HepG2 (cell line): ENCODE measurements at regions not wholly inside any gene's neighbourhood (a gene's known extent, or its start where the extent isn't known, plus 50 kb on each side); places are given as distances from the start of the nearest gene placed in this dataset.

Experiments used
- ATAC-seq: fragments of 200-7000 bp; cut with Tn5 transposase; 3 replicates; pipeline ENCODE4 v1.9.1; 2020; ENCODE audit warnings: mild to moderate bottlenecking, moderate library complexity
- BruUV-seq: library from RNA; stranded (reverse); fragments of 400-500 nt; replicated peaks from 2 replicates; lab custom pipeline; 2021; lab: Mats Ljungman, UMichigan
- CTCF ChIA-PET: fragments of 300-600 bp; formaldehyde crosslinking; extraction: SDS; loops from one replicate; lab custom pipeline; 2021; ENCODE audit warnings: low total read pairs, inconsistent platforms, low intra/inter-chr PET ratio; lab: Yijun Ruan, JAX
- POLR2A ChIA-PET: fragments of 350-600 bp; sonication (Branson Sonifier 250); formaldehyde crosslinking; loops from one replicate; lab custom pipeline; 2020; ENCODE audit warnings: antibody characterized with exemption, inconsistent platforms; lab: Yijun Ruan, JAX
- DNase-seq: peaks from one replicate; pipeline ENCODE4 v3.0.0-alpha.2; 2015; ENCODE audit warnings: low spot score
- FAIRE-seq: peaks from 3 replicates; lab custom pipeline; 2011; peaks lifted over from hg19 to GRCh38; lab: Jason Lieb, UNC
- H2AFZ ChIP-seq: one replicate; pipeline ENCODE4 v1.6.1; 2011; ENCODE audit warnings: low read length, inconsistent platforms
- H3K27ac ChIP-seq: fragments of 300-600 bp; 3 replicates; pipeline ENCODE4 v1.8.0; 2011; ENCODE audit warnings: mixed run types, mild to moderate bottlenecking, mixed read lengths, low read length, inconsistent platforms; ENCODE audit not compliant: insufficient read depth; ENCODE audit errors: extremely low read length
- H3K27me3 ChIP-seq, 2 experiments: fragments of 200-600 bp in 1 of 2; 2 replicates in 1 of 2; 3 replicates in 1 of 2; pipeline versions ENCODE4 v1.6.0 to v1.8.0; 2011; ENCODE audit warnings: low read length in 2 of 2, mild to moderate bottlenecking in 2 of 2, moderate library complexity in 2 of 2, inconsistent platforms in 1 of 2; ENCODE audit not compliant: insufficient read depth in 2 of 2, control insufficient read depth in 1 of 2
- H3K36me3 ChIP-seq, 2 experiments: fragments of 200-600 bp in 1 of 2; replicated peaks in 1 of 2; 2 replicates in 1 of 2; 3 replicates in 1 of 2; pipeline versions ENCODE4 v1.5.1 to v1.8.0; 2011; ENCODE audit warnings: low read length in 2 of 2, inconsistent platforms in 1 of 2; ENCODE audit not compliant: insufficient read depth in 2 of 2, control insufficient read depth in 1 of 2
- H3K4me1 ChIP-seq: 2 replicates; pipeline ENCODE4 v1.5.1; 2012; ENCODE audit warnings: low read length, inconsistent platforms; ENCODE audit not compliant: insufficient read depth
- H3K4me2 ChIP-seq: 2 replicates; pipeline ENCODE4 v1.6.0; 2011; ENCODE audit warnings: low read depth, low read length, inconsistent platforms
- H3K4me3 ChIP-seq, 3 experiments: fragments of 200-600 bp in 1 of 3; sonication (generic), shearing (Covaris generic) in 1 of 3; replicated peaks in 1 of 3; 2 replicates each; pipeline ENCODE4 v1.5.1; 2011 to 2016; ENCODE audit warnings: low read length in 3 of 3, inconsistent platforms in 2 of 3, low read depth in 2 of 3, mild to moderate bottlenecking in 2 of 3, control low read depth in 1 of 3, mixed read lengths in 1 of 3; ENCODE audit not compliant: insufficient read depth in 1 of 3
- H3K79me2 ChIP-seq: one replicate; pipeline ENCODE4 v1.6.1; 2011; ENCODE audit warnings: low read length, inconsistent platforms; ENCODE audit not compliant: insufficient read depth
- H3K9ac ChIP-seq: 2 replicates; pipeline ENCODE4 v1.6.0; 2011; ENCODE audit warnings: mild to moderate bottlenecking, low read depth, low read length, inconsistent platforms; ENCODE audit not compliant: insufficient read depth
- H3K9me3 ChIP-seq: 2 replicates; pipeline ENCODE4 v1.5.1; 2012; ENCODE audit warnings: mild to moderate bottlenecking, low read length
- H4K20me1 ChIP-seq: 2 replicates; pipeline ENCODE4 v1.6.0; 2011; ENCODE audit warnings: inconsistent platforms, mild to moderate bottlenecking, low read length, moderate library complexity; ENCODE audit not compliant: insufficient read depth
- DNMT3B ChIP-seq: conservative IDR thresholded peaks from 2 replicates; pipeline ENCODE4 v1.6.1; 2016; ENCODE audit warnings: missing biosample characterization, control low read depth
- EHMT2 ChIP-seq: fragments of 200-600 bp; sonication (generic); IDR thresholded peaks from 2 replicates; pipeline ENCODE4 v1.7.0; 2017; ENCODE audit warnings: antibody characterized with exemption, low read depth, low read length, borderline replicate concordance
- KLF16 ChIP-seq, 2 experiments: sonication (generic) in 1 of 2; formaldehyde crosslinking in 1 of 2; IDR thresholded peaks; 2 replicates each; pipeline versions ENCODE4 v1.6.1 to v1.8.0; 2016 to 2023; ENCODE audit warnings: missing genetic modification reagents in 2 of 2, missing compliant biosample characterization in 1 of 2
- MEIS2 ChIP-seq: sonication (generic); formaldehyde crosslinking; IDR thresholded peaks from 2 replicates; pipeline ENCODE4 v1.9.0; 2021; ENCODE audit warnings: mild to moderate bottlenecking, missing genetic modification reagents
- MXD4 ChIP-seq: IDR thresholded peaks from 2 replicates; pipeline ENCODE4 v1.6.1; 2016; ENCODE audit warnings: mild to moderate bottlenecking, missing biosample characterization, missing genetic modification reagents
- NFE2L2 ChIP-seq: fragments of 150-350 bp; IDR thresholded peaks from 2 replicates; pipeline ENCODE4 v1.6.1; 2014; ENCODE audit warnings: low read length
- ZBTB44 ChIP-seq: sonication (generic); formaldehyde crosslinking; IDR thresholded peaks from 2 replicates; pipeline ENCODE4 v1.4.0; 2020; ENCODE audit warnings: missing genetic modification reagents
- ZNF382 ChIP-seq: sonication (generic); formaldehyde crosslinking; IDR thresholded peaks from 2 replicates; pipeline ENCODE4 v1.5.0; 2020; ENCODE audit warnings: missing genetic modification reagents, mild to moderate bottlenecking, borderline replicate concordance
- ZNF468 ChIP-seq: sonication (generic); formaldehyde crosslinking; IDR thresholded peaks from 2 replicates; pipeline ENCODE4 v1.8.0; 2022; ENCODE audit warnings: mild to moderate bottlenecking, moderate library complexity, missing genetic modification reagents
- ZNF564 ChIP-seq: sonication (generic); formaldehyde crosslinking; IDR thresholded peaks from 2 replicates; pipeline ENCODE4 v1.8.1; 2023; ENCODE audit warnings: mild to moderate bottlenecking, missing genetic modification reagents
- ZNF598 ChIP-seq: sonication (generic); formaldehyde crosslinking; IDR thresholded peaks from 2 replicates; pipeline ENCODE4 v1.5.1; 2020; ENCODE audit warnings: mild to moderate bottlenecking, missing genetic modification reagents, borderline replicate concordance
- ZNF781 ChIP-seq: sonication (generic); formaldehyde crosslinking; IDR thresholded peaks from 2 replicates; pipeline ENCODE4 v1.5.1; 2020; ENCODE audit warnings: borderline replicate concordance, mild to moderate bottlenecking, missing genetic modification reagents; ENCODE audit errors: not compliant biosample characterization
- ZNF883 ChIP-seq: sonication (generic); formaldehyde crosslinking; IDR thresholded peaks from 2 replicates; pipeline ENCODE4 v1.5.1; 2020; ENCODE audit warnings: mild to moderate bottlenecking, missing genetic modification reagents; ENCODE audit errors: not compliant biosample characterization
- WGBS: methylation state at CpG from one replicate; pipeline ENCODE4 v1.1.6; 2017; ENCODE audit warnings: low lambda C conversion rate; 5-methylcytosine and 5-hydroxymethylcytosine counted together
- in situ Hi-C: cut with HindIII; loops from 2 replicates; pipeline ENCODE4 v1.10.0; 2017; ENCODE audit warnings: low pct_unique_long_range_greater_than_20kb; ENCODE audit not compliant: extremely low pct_ligation_motif_present
- intact Hi-C: fragments of 100-400 bp; cut with micrococcal nuclease; formaldehyde crosslinking; loops from one replicate; pipeline ENCODE4 v1.10.0; 2022; ENCODE audit not compliant: unreplicated experiment
- TF ChIP-seq, protein P1 (sequence below): IDR thresholded peaks from 2 replicates; pipeline ENCODE4 v1.6.1; 2016; ENCODE audit warnings: low read depth, borderline replicate concordance
- TF ChIP-seq, protein P2 (sequence below): sonication (generic); formaldehyde crosslinking; IDR thresholded peaks from 2 replicates; pipeline ENCODE4 v1.9.0; 2021; ENCODE audit warnings: missing genetic modification reagents, mild to moderate bottlenecking, borderline replicate concordance

DNA sequence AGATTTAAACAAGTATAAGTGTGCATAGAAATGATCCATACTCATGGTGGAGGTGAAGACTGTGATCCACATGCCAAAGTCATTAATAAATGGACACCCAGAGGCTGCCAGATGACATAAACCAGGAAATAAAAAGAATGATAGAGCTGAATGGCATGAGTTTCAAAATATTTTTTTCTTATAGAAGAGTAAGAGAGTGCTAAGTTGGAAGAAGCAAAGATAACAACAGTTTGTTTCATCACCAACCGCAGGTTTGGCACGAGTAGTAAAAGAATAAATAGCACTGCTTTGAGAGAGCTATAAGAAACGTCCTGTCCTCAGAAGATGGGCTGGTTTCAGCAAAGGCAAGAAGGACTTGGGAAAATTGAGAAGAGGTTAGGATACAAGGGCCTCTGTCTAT lies 246.9 kb downstream of the UBE3D start:
- Histone ChIP-seq H3K4me3 (no peak overlapping the region), H3K27me3 (no peaks in the 10 kb centered on the region), H3K27ac (no peak overlapping the region), H3K4me1 (no peaks in the 10 kb centered on the region), H3K79me2 (no peaks in the 10 kb centered on the region), H3K4me2 (no peak overlapping the region), H3K9ac (no peak overlapping the region), H3K36me3 (no peaks in the 10 kb centered on the region), H4K20me1 (no peaks in the 10 kb centered on the region), H3K9me3 (no peaks in the 10 kb centered on the region), H2AFZ (no peak overlapping the region)
- intact Hi-C loops = no loop called here
- WGBS = 43% methylated on average over 3 of the region's 3 CpGs
- no TSS peak for BruUV-seq
- CTCF ChIA-PET = no interaction called here
- FAIRE-seq (no peak), ATAC-seq (no peak), DNase-seq (no peak)
- TF ChIP-seq NFE2L2 (no peak), ZNF564 (CRISPR knock-in tag) (no peak), MEIS2 (CRISPR knock-in tag) (no peak), ZNF883 (CRISPR knock-in tag) (no peak), ZNF598 (CRISPR knock-in tag) (no peak), KLF16 (CRISPR knock-in tag; IDR thresholded peaks at IDR 0.05) (no peak), EHMT2 (no peak), DNMT3B (no peak), ZNF468 (no peak), ZNF781 (CRISPR knock-in tag) (no peak), MXD4 (CRISPR knock-in tag) (no peak), ZNF382 (CRISPR knock-in tag) (no peak), ZBTB44 (CRISPR knock-in tag) (no peak)
- TF ChIP-seq, protein P1, sequence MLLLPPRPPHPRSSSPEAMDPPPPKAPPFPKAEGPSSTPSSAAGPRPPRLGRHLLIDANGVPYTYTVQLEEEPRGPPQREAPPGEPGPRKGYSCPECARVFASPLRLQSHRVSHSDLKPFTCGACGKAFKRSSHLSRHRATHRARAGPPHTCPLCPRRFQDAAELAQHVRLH (CRISPR knock-in tag) = no peak
- TF ChIP-seq, protein P2, sequence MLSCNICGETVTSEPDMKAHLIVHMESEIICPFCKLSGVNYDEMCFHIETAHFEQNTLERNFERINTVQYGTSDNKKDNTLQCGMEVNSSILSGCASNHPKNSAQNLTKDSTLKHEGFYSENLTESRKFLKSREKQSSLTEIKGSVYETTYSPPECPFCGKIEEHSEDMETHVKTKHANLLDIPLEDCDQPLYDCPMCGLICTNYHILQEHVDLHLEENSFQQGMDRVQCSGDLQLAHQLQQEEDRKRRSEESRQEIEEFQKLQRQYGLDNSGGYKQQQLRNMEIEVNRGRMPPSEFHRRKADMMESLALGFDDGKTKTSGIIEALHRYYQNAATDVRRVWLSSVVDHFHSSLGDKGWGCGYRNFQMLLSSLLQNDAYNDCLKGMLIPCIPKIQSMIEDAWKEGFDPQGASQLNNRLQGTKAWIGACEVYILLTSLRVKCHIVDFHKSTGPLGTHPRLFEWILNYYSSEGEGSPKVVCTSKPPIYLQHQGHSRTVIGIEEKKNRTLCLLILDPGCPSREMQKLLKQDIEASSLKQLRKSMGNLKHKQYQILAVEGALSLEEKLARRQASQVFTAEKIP (CRISPR knock-in tag) = no peak
- POLR2A ChIA-PET = no interaction called here
- in situ Hi-C loops = no loop called here
